HepG2 (cell line): ENCODE measurements at regions not wholly inside any gene's neighbourhood (a gene's known extent, or its start where the extent isn't known, plus 50 kb on each side); places are given as distances from the start of the nearest gene placed in this dataset.

Experiments used
- ATAC-seq: fragments of 200-7000 bp; cut with Tn5 transposase; 3 replicates; pipeline ENCODE4 v1.9.1; 2020; ENCODE audit warnings: mild to moderate bottlenecking, moderate library complexity
- BruUV-seq: library from RNA; stranded (reverse); fragments of 400-500 nt; replicated peaks from 2 replicates; lab custom pipeline; 2021; lab: Mats Ljungman, UMichigan
- CTCF ChIA-PET: fragments of 300-600 bp; formaldehyde crosslinking; extraction: SDS; loops from one replicate; lab custom pipeline; 2021; ENCODE audit warnings: low total read pairs, inconsistent platforms, low intra/inter-chr PET ratio; lab: Yijun Ruan, JAX
- POLR2A ChIA-PET: fragments of 350-600 bp; sonication (Branson Sonifier 250); formaldehyde crosslinking; loops from one replicate; lab custom pipeline; 2020; ENCODE audit warnings: antibody characterized with exemption, inconsistent platforms; lab: Yijun Ruan, JAX
- DNase-seq: peaks from one replicate; pipeline ENCODE4 v3.0.0-alpha.2; 2015; ENCODE audit warnings: low spot score
- FAIRE-seq: peaks from 3 replicates; lab custom pipeline; 2011; peaks lifted over from hg19 to GRCh38; lab: Jason Lieb, UNC
- H2AFZ ChIP-seq: one replicate; pipeline ENCODE4 v1.6.1; 2011; ENCODE audit warnings: low read length, inconsistent platforms
- H3K27ac ChIP-seq: fragments of 300-600 bp; 3 replicates; pipeline ENCODE4 v1.8.0; 2011; ENCODE audit warnings: mixed run types, mild to moderate bottlenecking, mixed read lengths, low read length, inconsistent platforms; ENCODE audit not compliant: insufficient read depth; ENCODE audit errors: extremely low read length
- H3K27me3 ChIP-seq, 2 experiments: fragments of 200-600 bp in 1 of 2; 2 replicates in 1 of 2; 3 replicates in 1 of 2; pipeline versions ENCODE4 v1.6.0 to v1.8.0; 2011; ENCODE audit warnings: low read length in 2 of 2, mild to moderate bottlenecking in 2 of 2, moderate library complexity in 2 of 2, inconsistent platforms in 1 of 2; ENCODE audit not compliant: insufficient read depth in 2 of 2, control insufficient read depth in 1 of 2
- H3K36me3 ChIP-seq, 2 experiments: fragments of 200-600 bp in 1 of 2; replicated peaks in 1 of 2; 2 replicates in 1 of 2; 3 replicates in 1 of 2; pipeline versions ENCODE4 v1.5.1 to v1.8.0; 2011; ENCODE audit warnings: low read length in 2 of 2, inconsistent platforms in 1 of 2; ENCODE audit not compliant: insufficient read depth in 2 of 2, control insufficient read depth in 1 of 2
- H3K4me1 ChIP-seq: 2 replicates; pipeline ENCODE4 v1.5.1; 2012; ENCODE audit warnings: low read length, inconsistent platforms; ENCODE audit not compliant: insufficient read depth
- H3K4me2 ChIP-seq: 2 replicates; pipeline ENCODE4 v1.6.0; 2011; ENCODE audit warnings: low read depth, low read length, inconsistent platforms
- H3K4me3 ChIP-seq, 3 experiments: fragments of 200-600 bp in 1 of 3; sonication (generic), shearing (Covaris generic) in 1 of 3; replicated peaks in 1 of 3; 2 replicates each; pipeline ENCODE4 v1.5.1; 2011 to 2016; ENCODE audit warnings: low read length in 3 of 3, inconsistent platforms in 2 of 3, low read depth in 2 of 3, mild to moderate bottlenecking in 2 of 3, control low read depth in 1 of 3, mixed read lengths in 1 of 3; ENCODE audit not compliant: insufficient read depth in 1 of 3
- H3K79me2 ChIP-seq: one replicate; pipeline ENCODE4 v1.6.1; 2011; ENCODE audit warnings: low read length, inconsistent platforms; ENCODE audit not compliant: insufficient read depth
- H3K9ac ChIP-seq: 2 replicates; pipeline ENCODE4 v1.6.0; 2011; ENCODE audit warnings: mild to moderate bottlenecking, low read depth, low read length, inconsistent platforms; ENCODE audit not compliant: insufficient read depth
- H3K9me3 ChIP-seq: 2 replicates; pipeline ENCODE4 v1.5.1; 2012; ENCODE audit warnings: mild to moderate bottlenecking, low read length
- H4K20me1 ChIP-seq: 2 replicates; pipeline ENCODE4 v1.6.0; 2011; ENCODE audit warnings: inconsistent platforms, mild to moderate bottlenecking, low read length, moderate library complexity; ENCODE audit not compliant: insufficient read depth
- FOXA1 ChIP-seq, 2 experiments: fragments of 450-650 bp in 1 of 2; sonication (generic) in 1 of 2; formaldehyde crosslinking in 1 of 2; IDR thresholded peaks; 2 replicates each; pipeline versions ENCODE4 v1.4.0 to v1.6.1; 2016 to 2020; ENCODE audit warnings: missing genetic modification reagents in 1 of 2
- MLLT10 ChIP-seq: sonication (generic); formaldehyde crosslinking; IDR thresholded peaks from 2 replicates; pipeline ENCODE4 v1.4.0; 2020; ENCODE audit warnings: missing genetic modification reagents
- RXRB ChIP-seq: IDR thresholded peaks from 2 replicates; pipeline ENCODE4 v1.6.1; 2016; ENCODE audit warnings: borderline replicate concordance, missing genetic modification reagents, missing compliant biosample characterization
- SOX6 ChIP-seq, 2 experiments: fragments of 450-650 bp in 1 of 2; sonication (generic) in 1 of 2; formaldehyde crosslinking in 1 of 2; IDR thresholded peaks; 2 replicates each; pipeline versions ENCODE4 v1.4.0 to v1.6.1; 2017 to 2020; ENCODE audit warnings: antibody characterized with exemption in 1 of 2, mild to moderate bottlenecking in 1 of 2, missing genetic modification reagents in 1 of 2
- ZFP82 ChIP-seq: sonication (generic); formaldehyde crosslinking; IDR thresholded peaks from 2 replicates; pipeline ENCODE4 v1.5.1; 2020; ENCODE audit warnings: mild to moderate bottlenecking, missing genetic modification reagents, borderline replicate concordance
- ZNF350 ChIP-seq: sonication (generic); formaldehyde crosslinking; IDR thresholded peaks from 2 replicates; pipeline ENCODE4 v1.4.0; 2020; ENCODE audit warnings: mild to moderate bottlenecking, low read depth, missing genetic modification reagents, borderline replicate concordance
- ZNF451 ChIP-seq: sonication (generic); formaldehyde crosslinking; IDR thresholded peaks from 2 replicates; pipeline ENCODE4 v1.5.0; 2020; ENCODE audit warnings: mild to moderate bottlenecking, missing genetic modification reagents
- ZNF460 ChIP-seq: sonication (generic); formaldehyde crosslinking; IDR thresholded peaks from 2 replicates; pipeline ENCODE4 v1.5.1; 2020; ENCODE audit warnings: missing genetic modification reagents, mild to moderate bottlenecking, borderline replicate concordance
- ZNF570 ChIP-seq: sonication (generic); formaldehyde crosslinking; IDR thresholded peaks from 2 replicates; pipeline ENCODE4 v1.4.0; 2020; ENCODE audit warnings: mild to moderate bottlenecking, missing genetic modification reagents, borderline replicate concordance
- ZNF883 ChIP-seq: sonication (generic); formaldehyde crosslinking; IDR thresholded peaks from 2 replicates; pipeline ENCODE4 v1.5.1; 2020; ENCODE audit warnings: mild to moderate bottlenecking, missing genetic modification reagents; ENCODE audit errors: not compliant biosample characterization
- ZSCAN20 ChIP-seq: sonication (generic); formaldehyde crosslinking; IDR thresholded peaks from 2 replicates; pipeline ENCODE4 v1.4.0; 2020; ENCODE audit warnings: missing genetic modification reagents, mild to moderate bottlenecking, borderline replicate concordance
- ZSCAN30 ChIP-seq: sonication (generic); formaldehyde crosslinking; IDR thresholded peaks from 2 replicates; pipeline ENCODE4 v1.5.0; 2020; ENCODE audit warnings: mild to moderate bottlenecking, missing genetic modification reagents
- WGBS: methylation state at CpG from one replicate; pipeline ENCODE4 v1.1.6; 2017; ENCODE audit warnings: low lambda C conversion rate; 5-methylcytosine and 5-hydroxymethylcytosine counted together
- in situ Hi-C: cut with HindIII; loops from 2 replicates; pipeline ENCODE4 v1.10.0; 2017; ENCODE audit warnings: low pct_unique_long_range_greater_than_20kb; ENCODE audit not compliant: extremely low pct_ligation_motif_present
- intact Hi-C: fragments of 100-400 bp; cut with micrococcal nuclease; formaldehyde crosslinking; loops from one replicate; pipeline ENCODE4 v1.10.0; 2022; ENCODE audit not compliant: unreplicated experiment
- TF ChIP-seq, protein P1 (sequence below): sonication (generic); formaldehyde crosslinking; conservative IDR thresholded peaks from 2 replicates; pipeline ENCODE4 v1.8.0; 2022; ENCODE audit warnings: missing genetic modification reagents
- TF ChIP-seq, protein P2 (sequence below): sonication (generic); formaldehyde crosslinking; IDR thresholded peaks from 2 replicates; pipeline ENCODE4 v1.5.0; 2020; ENCODE audit warnings: mild to moderate bottlenecking, missing genetic modification reagents, borderline replicate concordance

DNA sequence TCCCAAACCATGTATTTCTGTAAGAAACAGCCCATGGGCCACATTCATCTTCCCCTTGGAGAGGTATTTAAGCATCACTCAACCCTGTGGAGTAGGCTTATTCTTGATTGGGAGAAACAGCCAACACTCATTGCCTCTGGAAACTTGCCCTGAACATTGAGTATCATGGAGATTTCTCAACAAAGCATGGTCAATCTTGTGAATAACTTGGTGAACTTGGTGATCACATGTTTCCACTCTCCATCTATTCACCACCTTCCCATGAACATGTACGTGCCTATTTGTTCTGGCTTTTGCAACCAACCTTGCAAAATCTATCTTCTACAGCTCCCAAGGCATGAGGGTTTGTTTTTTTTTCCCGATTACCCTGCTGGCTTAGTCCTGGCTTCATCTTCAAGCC is 163.2 kb downstream of the PAH start (continued):
- TF ChIP-seq ZFP82 (no peak), FOXA1 (IDR thresholded peaks at IDR 0.05) (no peak), FOXA1 (CRISPR knock-in tag; IDR thresholded peaks at IDR 0.05) (no peak)

DNA sequence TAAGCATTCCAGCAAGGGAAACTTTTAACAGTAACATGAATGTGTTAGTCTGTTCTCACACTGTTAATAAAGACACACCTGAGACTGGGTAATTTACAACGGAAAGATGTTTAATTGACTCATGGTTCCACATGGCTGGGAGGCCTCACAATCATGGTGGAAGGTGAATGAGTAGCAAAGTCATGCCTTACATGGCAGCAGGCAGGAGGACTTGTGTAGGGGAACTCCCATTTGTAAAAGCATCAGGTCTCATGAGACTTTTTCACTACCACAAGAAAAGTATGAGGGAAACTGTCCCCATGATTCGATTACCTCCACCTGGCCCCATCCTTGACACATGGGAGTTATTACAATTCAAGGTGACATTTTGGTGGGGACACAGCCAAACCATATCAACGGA is 168.3 kb downstream of the PAH start:
- Histone ChIP-seq H3K27ac (no peak overlapping the region), H3K4me2 (no peak overlapping the region), H3K4me3 (no peak overlapping the region), H4K20me1 (no peaks in the 10 kb centered on the region), H3K36me3 (no peaks in the 10 kb centered on the region), H3K4me1 (no peaks in the 10 kb centered on the region), H2AFZ (no peak overlapping the region), H3K9me3 (no peaks in the 10 kb centered on the region), H3K9ac (no peak overlapping the region), H3K79me2 (no peaks in the 10 kb centered on the region), H3K27me3 (peaks cover 0 to 4% of the 10 kb centered on the region in 2 experiments; a peak in 2 of 5 replicates)
- in situ Hi-C loops, result no loop called here
- no peak for ATAC-seq
- ChIA-PET CTCF (no interaction called here), POLR2A (no interaction called here)
- intact Hi-C loops, result no loop called here
- 2% methylated on average over 2 of the region's 3 CpGs for WGBS
- no peak for FAIRE-seq
- DNase-seq, result no peak
- BruUV-seq, result no TSS peak
- no peak for TF ChIP-seq MLLT10
- TF ChIP-seq ZSCAN20 (CRISPR knock-in tag), result no peak
- no peak for TF ChIP-seq ZSCAN30 (CRISPR knock-in tag)
- TF ChIP-seq, protein P1, sequence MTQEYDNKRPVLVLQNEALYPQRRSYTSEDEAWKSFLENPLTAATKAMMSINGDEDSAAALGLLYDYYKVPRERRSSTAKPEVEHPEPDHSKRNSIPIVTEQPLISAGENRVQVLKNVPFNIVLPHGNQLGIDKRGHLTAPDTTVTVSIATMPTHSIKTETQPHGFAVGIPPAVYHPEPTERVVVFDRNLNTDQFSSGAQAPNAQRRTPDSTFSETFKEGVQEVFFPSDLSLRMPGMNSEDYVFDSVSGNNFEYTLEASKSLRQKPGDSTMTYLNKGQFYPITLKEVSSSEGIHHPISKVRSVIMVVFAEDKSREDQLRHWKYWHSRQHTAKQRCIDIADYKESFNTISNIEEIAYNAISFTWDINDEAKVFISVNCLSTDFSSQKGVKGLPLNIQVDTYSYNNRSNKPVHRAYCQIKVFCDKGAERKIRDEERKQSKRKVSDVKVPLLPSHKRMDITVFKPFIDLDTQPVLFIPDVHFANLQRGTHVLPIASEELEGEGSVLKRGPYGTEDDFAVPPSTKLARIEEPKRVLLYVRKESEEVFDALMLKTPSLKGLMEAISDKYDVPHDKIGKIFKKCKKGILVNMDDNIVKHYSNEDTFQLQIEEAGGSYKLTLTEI (CRISPR knock-in tag), result no peak
- no peak for TF ChIP-seq RXRB (CRISPR knock-in tag)
- TF ChIP-seq ZNF883, result no peak
- no peak for TF ChIP-seq ZNF451 (CRISPR knock-in tag)
- no peak for TF ChIP-seq SOX6 (IDR thresholded peaks at IDR 0.05)
- TF ChIP-seq SOX6 (CRISPR knock-in tag; IDR thresholded peaks at IDR 0.05), result no peak
- TF ChIP-seq ZNF570 (CRISPR knock-in tag), result no peak
- no peak for TF ChIP-seq ZNF350
- TF ChIP-seq, protein P2, sequence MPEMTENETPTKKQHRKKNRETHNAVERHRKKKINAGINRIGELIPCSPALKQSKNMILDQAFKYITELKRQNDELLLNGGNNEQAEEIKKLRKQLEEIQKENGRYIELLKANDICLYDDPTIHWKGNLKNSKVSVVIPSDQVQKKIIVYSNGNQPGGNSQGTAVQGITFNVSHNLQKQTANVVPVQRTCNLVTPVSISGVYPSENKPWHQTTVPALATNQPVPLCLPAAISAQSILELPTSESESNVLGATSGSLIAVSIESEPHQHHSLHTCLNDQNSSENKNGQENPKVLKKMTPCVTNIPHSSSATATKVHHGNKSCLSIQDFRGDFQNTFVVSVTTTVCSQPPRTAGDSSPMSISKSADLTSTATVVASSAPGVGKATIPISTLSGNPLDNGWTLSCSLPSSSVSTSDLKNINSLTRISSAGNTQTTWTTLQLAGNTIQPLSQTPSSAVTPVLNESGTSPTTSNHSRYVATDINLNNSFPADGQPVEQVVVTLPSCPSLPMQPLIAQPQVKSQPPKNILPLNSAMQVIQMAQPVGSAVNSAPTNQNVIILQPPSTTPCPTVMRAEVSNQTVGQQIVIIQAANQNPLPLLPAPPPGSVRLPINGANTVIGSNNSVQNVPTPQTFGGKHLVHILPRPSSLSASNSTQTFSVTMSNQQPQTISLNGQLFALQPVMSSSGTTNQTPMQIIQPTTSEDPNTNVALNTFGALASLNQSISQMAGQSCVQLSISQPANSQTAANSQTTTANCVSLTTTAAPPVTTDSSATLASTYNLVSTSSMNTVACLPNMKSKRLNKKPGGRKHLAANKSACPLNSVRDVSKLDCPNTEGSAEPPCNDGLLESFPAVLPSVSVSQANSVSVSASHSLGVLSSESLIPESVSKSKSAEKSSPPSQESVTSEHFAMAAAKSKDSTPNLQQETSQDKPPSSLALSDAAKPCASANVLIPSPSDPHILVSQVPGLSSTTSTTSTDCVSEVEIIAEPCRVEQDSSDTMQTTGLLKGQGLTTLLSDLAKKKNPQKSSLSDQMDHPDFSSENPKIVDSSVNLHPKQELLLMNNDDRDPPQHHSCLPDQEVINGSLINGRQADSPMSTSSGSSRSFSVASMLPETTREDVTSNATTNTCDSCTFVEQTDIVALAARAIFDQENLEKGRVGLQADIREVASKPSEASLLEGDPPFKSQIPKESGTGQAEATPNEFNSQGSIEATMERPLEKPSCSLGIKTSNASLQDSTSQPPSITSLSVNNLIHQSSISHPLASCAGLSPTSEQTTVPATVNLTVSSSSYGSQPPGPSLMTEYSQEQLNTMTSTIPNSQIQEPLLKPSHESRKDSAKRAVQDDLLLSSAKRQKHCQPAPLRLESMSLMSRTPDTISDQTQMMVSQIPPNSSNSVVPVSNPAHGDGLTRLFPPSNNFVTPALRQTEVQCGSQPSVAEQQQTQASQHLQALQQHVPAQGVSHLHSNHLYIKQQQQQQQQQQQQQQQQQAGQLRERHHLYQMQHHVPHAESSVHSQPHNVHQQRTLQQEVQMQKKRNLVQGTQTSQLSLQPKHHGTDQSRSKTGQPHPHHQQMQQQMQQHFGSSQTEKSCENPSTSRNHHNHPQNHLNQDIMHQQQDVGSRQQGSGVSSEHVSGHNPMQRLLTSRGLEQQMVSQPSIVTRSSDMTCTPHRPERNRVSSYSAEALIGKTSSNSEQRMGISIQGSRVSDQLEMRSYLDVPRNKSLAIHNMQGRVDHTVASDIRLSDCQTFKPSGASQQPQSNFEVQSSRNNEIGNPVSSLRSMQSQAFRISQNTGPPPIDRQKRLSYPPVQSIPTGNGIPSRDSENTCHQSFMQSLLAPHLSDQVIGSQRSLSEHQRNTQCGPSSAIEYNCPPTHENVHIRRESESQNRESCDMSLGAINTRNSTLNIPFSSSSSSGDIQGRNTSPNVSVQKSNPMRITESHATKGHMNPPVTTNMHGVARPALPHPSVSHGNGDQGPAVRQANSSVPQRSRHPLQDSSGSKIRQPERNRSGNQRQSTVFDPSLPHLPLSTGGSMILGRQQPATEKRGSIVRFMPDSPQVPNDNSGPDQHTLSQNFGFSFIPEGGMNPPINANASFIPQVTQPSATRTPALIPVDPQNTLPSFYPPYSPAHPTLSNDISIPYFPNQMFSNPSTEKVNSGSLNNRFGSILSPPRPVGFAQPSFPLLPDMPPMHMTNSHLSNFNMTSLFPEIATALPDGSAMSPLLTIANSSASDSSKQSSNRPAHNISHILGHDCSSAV (CRISPR knock-in tag), result no peak
- TF ChIP-seq ZNF460, result no peak
